Activated CD4-positive, alpha-beta T cell treated with anti-CD3 and anti-CD28 coated beads, Interleukin-2, amount 10 ng/mL, durations not matched to agents 7 days and 5 days (primary cell): ENCODE measurements at regions not wholly inside any gene's neighbourhood (a gene's known extent, or its start where the extent isn't known, plus 50 kb on each side); places are given as distances from the start of the nearest gene placed in this dataset.

ENCODE experiments used
- CTCF ChIA-PET: fragments of 350-600 bp; sonication (Branson Sonifier 250); formaldehyde crosslinking; loops from one replicate; lab custom pipeline; 2021; ENCODE audit warnings: antibody characterized with exemption; lab: Charles Lee
- POLR2A ChIA-PET: fragments of 350-600 bp; sonication (Branson Sonifier 250); formaldehyde crosslinking; loops from one replicate; lab custom pipeline; 2021; ENCODE audit warnings: antibody characterized with exemption; lab: Charles Lee
- DNase-seq: peaks from one replicate; pipeline ENCODE4 v3.0.0-alpha.2; 2020
- H3K27ac Mint-ChIP-seq: one replicate; pipeline ENCODE4 v1.8.0; 2021; ENCODE audit warnings: mild to moderate bottlenecking, moderate library complexity, mixed read lengths
- H3K27me3 Mint-ChIP-seq: one replicate; pipeline ENCODE4 v1.8.0; 2021; ENCODE audit warnings: mixed read lengths
- H3K36me3 Mint-ChIP-seq: one replicate; pipeline ENCODE4 v1.8.0; 2021; ENCODE audit warnings: low read depth, mixed read lengths
- H3K4me1 Mint-ChIP-seq: one replicate; pipeline ENCODE4 v1.8.0; 2021; ENCODE audit warnings: mixed read lengths
- H3K4me3 Mint-ChIP-seq: one replicate; pipeline ENCODE4 v1.8.0; 2021; ENCODE audit warnings: mild to moderate bottlenecking, moderate library complexity, mixed read lengths
- H3K9me3 Mint-ChIP-seq: one replicate; pipeline ENCODE4 v1.8.0; 2021; ENCODE audit warnings: mixed read lengths

DNA sequence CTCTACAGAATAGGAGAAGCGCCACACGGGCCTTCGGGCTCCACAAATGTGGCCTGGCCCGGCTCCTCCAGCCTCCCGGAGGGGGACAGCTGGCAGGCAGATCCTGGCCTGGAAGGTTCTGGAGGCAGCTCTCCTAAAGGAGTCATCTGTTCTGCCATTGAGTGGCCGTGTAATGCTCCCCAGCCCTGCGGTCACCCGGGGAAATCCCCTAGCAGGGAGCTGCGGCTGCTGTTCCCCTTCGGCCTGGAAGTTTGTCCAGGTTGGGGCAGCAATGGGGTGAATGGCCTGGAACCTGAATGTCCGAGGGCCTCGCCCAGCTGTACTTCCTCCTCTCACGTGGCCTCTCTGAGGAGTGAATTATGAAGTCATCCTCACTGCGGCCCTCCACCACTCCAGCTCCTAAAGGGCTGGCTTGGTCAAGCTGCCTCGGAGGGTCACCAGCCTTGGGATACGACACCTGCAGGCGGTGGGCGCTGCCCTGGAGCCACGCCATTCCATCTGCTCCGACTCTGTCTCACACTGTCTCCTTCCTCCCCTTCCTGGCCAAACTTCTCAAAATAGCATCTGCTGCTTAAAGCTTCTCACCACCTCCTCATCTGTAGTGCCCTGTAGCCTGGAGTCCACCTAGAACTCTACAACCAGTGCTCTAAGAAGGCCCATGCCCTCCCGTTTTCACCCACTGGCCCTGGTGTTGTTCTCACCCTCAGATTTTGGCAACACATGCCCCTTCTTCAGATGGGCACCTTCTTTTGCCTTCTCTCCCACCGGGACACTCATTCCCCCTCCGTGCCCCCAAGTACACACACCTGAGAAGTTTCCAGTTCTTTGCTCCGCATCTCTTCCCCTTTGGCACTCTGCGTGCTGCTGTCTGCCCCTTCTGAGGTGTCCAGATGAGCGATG, 54.4 kb upstream of the TMPRSS2 start:
- POLR2A ChIA-PET = no interaction called here
- CTCF ChIA-PET = interaction anchor here (0.7 kb wide), 1 partner anchor 938 kb away, joined by 3 read pairs; no protein-coding TSS in a partner anchor
- Mint-ChIP-seq H3K27me3 (peaks cover 3% of the 10 kb centered on the region), H3K4me1 (peaks cover 6% of the 10 kb centered on the region), H3K4me3 (no peak overlapping the region), H3K36me3 (no peaks in the 10 kb centered on the region), H3K9me3 (no peaks in the 10 kb centered on the region), H3K27ac (no peak overlapping the region)
- no peak for DNase-seq

DNA sequence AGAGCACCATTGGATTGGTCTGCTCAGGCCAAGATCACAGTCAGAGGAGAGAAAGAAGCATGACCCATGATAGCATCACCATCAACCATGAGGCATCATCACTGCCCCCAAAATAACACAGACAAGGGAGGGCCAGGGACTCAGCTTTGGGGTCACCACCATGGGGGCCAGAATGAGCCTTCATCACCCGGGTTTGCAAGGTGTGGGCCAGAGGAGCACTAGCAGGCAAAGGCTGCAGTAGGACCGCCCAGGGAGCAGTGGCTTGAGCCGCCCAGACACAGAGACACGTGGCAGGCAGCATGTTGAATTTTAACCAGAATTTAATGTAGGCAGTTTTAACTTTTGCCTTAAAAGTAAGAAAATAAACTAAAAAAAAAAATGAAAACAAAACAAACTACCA, 53.7 kb upstream of the TMPRSS2 start:
- DNase-seq = no peak
- H3K27me3 Mint-ChIP-seq = peaks cover 3% of the 10 kb centered on the region
- H3K4me1 Mint-ChIP-seq = peaks cover 6% of the 10 kb centered on the region
- no peak overlapping the region for H3K27ac Mint-ChIP-seq
- POLR2A ChIA-PET = no interaction called here
- H3K36me3 Mint-ChIP-seq = no peaks in the 10 kb centered on the region
- CTCF ChIA-PET = interaction anchor here (0.7 kb wide), 1 partner anchor 939 kb away, joined by 3 read pairs; no protein-coding TSS in a partner anchor
- H3K9me3 Mint-ChIP-seq = no peaks in the 10 kb centered on the region
- no peak overlapping the region for H3K4me3 Mint-ChIP-seq

DNA sequence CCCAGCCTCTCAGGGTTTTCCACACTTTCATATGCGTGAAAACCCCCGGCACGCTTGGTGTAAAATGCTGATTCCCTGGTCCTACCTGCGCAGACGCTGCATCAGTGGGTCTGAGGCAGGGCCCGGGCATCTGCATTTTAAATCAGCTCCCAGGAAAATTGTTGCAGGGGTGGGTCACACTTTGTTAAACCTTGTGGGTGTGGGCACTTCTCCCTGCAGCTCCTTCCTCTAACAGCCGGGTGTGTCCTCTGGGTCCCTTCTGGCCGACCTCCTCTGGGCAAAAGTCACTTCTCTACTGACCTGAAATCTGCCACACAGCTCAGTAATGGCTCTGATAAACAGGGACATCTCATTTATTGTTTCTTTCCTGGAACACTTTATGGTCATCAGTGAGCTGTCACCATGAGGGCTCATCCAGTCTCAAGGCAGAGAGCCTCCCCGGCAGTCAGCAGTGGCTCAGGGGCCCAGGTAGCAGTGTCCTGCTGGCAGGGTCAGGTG, 52.8 kb upstream of the TMPRSS2 start:
- Mint-ChIP-seq H3K36me3 (no peaks in the 10 kb centered on the region), H3K9me3 (no peaks in the 10 kb centered on the region), H3K27me3 (peaks cover 3% of the 10 kb centered on the region), H3K27ac (no peak overlapping the region), H3K4me3 (no peak overlapping the region), H3K4me1 (peaks cover 6% of the 10 kb centered on the region)
- DNase-seq = no peak
- POLR2A ChIA-PET = no interaction called here
- CTCF ChIA-PET = no interaction called here

DNA sequence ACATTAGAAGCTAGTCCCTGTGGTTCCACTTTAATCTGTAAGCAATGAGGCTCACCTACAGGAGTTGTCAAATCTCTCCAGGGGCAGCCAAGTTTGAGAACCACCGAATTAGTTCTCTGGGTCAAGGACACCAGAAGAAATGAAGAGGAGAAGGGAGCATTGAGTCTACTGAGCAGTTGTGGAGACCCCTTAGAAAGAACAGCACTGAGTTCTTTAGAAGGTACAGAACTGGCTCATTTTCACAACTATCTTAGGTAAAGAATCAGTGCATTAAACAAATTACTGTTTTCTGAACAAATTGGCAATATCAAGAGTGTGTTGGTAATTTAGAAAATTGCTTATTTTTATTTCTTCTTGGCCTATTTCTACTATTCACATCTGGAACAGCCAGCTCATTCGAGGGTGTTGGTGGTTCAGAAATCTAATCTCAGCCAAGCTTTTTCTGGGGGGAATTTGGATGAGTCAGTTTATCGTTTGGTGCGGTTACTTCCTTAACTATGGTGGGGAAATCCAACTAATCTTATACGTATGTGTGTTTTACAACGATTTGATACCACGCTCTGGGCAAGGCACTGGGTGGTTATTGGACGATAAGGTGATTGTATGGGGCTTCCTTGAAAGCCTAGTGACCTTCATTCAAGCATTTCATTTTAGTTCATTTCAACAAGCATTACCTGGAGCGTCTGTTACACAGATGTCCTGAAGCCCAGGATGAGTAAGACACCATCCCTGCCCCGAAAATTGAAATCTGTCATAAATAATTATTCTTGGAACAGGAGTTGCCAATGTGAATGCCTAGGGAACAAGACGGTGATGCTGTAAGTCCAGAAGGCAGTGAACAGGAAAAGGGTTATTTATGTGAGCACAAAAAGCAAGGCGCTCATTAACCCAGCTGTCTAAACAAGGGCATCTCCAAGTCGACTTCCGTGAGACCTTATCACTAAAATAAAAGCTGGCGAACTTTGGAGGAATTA, 52.0 kb upstream of the TMPRSS2 start:
- H3K36me3 Mint-ChIP-seq = no peaks in the 10 kb centered on the region
- peaks cover 3% of the 10 kb centered on the region for H3K27me3 Mint-ChIP-seq
- ChIA-PET CTCF (no interaction called here), POLR2A (no interaction called here)
- no peaks in the 10 kb centered on the region for H3K9me3 Mint-ChIP-seq
- H3K4me3 Mint-ChIP-seq = no peak overlapping the region
- peaks cover 1% of the 10 kb centered on the region for H3K4me1 Mint-ChIP-seq
- H3K27ac Mint-ChIP-seq = no peak overlapping the region
- no peak for DNase-seq

DNA sequence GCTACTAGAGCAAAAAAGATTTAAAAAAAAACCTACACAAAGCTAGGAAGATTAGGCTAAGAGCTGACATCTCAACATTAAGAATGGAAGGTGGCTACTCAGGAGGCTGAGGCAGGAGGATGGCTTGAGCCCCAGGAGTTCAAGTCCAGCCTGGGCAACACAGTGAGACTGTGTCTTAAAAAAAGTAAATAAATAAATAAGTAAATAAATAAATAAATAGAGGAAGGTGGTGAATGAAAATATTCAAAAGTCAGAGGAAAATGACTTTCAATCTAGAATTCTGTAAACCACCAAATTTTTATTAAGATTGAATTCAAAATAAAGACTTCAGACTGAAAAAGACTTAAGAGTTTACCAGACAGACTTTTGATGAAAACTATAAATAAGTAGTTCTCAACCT, 50.9 kb upstream of the TMPRSS2 start:
- H3K27ac Mint-ChIP-seq = no peak overlapping the region
- no peak overlapping the region for H3K4me3 Mint-ChIP-seq
- POLR2A ChIA-PET = no interaction called here
- CTCF ChIA-PET = no interaction called here
- DNase-seq = no peak
- H3K27me3 Mint-ChIP-seq = peaks cover 3% of the 10 kb centered on the region
- H3K36me3 Mint-ChIP-seq = no peaks in the 10 kb centered on the region
- H3K9me3 Mint-ChIP-seq = no peaks in the 10 kb centered on the region
- no peaks in the 10 kb centered on the region for H3K4me1 Mint-ChIP-seq

DNA sequence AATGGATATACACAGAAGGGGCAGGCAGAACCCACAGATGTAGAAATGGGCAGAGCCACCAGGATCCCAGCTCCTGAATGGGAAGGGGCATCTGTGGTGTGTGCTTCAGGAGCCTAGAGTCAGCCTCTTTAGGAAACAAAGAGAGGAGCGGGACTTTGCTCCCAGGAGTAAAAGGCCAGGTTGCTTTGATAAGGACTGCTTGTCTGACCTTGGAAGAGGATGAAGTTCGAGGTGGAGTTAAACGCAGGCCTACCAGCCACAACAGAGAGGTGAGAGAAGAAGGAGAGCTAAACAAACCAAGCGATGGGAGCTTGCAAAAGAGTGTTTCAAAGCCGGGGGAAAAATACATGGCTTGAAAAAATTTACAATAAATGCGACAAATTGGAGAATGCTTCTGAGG, 49.9 kb upstream of the TMPRSS2 start:
- H3K27me3 Mint-ChIP-seq = peaks cover 3% of the 10 kb centered on the region
- POLR2A ChIA-PET = no interaction called here
- no peaks in the 10 kb centered on the region for H3K36me3 Mint-ChIP-seq
- no peak overlapping the region for H3K27ac Mint-ChIP-seq
- no peak for DNase-seq
- H3K9me3 Mint-ChIP-seq = no peaks in the 10 kb centered on the region
- no peaks in the 10 kb centered on the region for H3K4me1 Mint-ChIP-seq
- CTCF ChIA-PET = no interaction called here
- H3K4me3 Mint-ChIP-seq = no peak overlapping the region
